Activated naive CD4-positive, alpha-beta T cell treated with anti-CD3 and anti-CD28 coated beads, Interleukin-2, amount 10 ng/mL, durations not matched to agents 7 days and 5 days (primary cell): ENCODE measurements at regions not wholly inside any gene's neighbourhood (a gene's known extent, or its start where the extent isn't known, plus 50 kb on each side); places are given as distances from the start of the nearest gene placed in this dataset.

ENCODE experiments used
- CTCF ChIA-PET: fragments of 350-600 bp; sonication (Branson Sonifier 250); formaldehyde crosslinking; loops from one replicate; lab custom pipeline; 2021; ENCODE audit warnings: antibody characterized with exemption; lab: Charles Lee
- DNase-seq: peaks from one replicate; pipeline ENCODE4 v3.0.0-alpha.2; 2020
- H3K27ac Mint-ChIP-seq: one replicate; pipeline ENCODE4 v1.8.0; 2021; ENCODE audit warnings: mild to moderate bottlenecking, moderate library complexity, mixed read lengths
- H3K27me3 Mint-ChIP-seq: one replicate; pipeline ENCODE4 v1.8.0; 2021; ENCODE audit warnings: mild to moderate bottlenecking, mixed read lengths
- H3K36me3 Mint-ChIP-seq: one replicate; pipeline ENCODE4 v1.8.0; 2021; ENCODE audit warnings: mixed read lengths
- H3K4me1 Mint-ChIP-seq: one replicate; pipeline ENCODE4 v1.8.0; 2021; ENCODE audit warnings: mixed read lengths
- H3K4me3 Mint-ChIP-seq: one replicate; pipeline ENCODE4 v1.8.0; 2021; ENCODE audit warnings: mild to moderate bottlenecking, moderate library complexity, mixed read lengths
- H3K9me3 Mint-ChIP-seq: one replicate; pipeline ENCODE4 v1.8.0; 2021; ENCODE audit warnings: mixed read lengths

DNA sequence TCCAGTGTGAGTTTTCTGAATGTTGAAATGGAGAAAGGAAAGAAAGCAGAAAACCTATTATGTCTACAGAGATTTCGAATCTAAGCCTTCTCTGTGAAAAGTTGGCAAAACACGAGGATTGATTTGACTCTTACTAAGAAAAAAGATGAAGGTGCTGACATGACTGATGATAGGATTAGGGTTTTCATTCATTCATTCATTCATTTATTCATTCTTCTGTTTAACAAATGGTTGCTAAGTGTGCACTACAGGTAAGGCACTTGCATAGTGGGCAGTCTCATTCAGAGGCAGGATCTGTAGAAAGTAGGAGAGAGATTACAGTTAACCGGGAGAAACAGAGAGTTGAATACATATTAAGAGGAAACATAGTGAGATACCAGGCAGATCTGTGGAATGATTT, 137.1 kb downstream of the ZNF365 start:
- CTCF ChIA-PET, result no interaction called here
- DNase-seq, result no peak
- Mint-ChIP-seq H3K9me3 (no peaks in the 10 kb centered on the region), H3K27ac (no peak overlapping the region), H3K4me1 (no peaks in the 10 kb centered on the region), H3K27me3 (peaks cover 31% of the 10 kb centered on the region), H3K4me3 (no peak overlapping the region), H3K36me3 (no peaks in the 10 kb centered on the region)

DNA sequence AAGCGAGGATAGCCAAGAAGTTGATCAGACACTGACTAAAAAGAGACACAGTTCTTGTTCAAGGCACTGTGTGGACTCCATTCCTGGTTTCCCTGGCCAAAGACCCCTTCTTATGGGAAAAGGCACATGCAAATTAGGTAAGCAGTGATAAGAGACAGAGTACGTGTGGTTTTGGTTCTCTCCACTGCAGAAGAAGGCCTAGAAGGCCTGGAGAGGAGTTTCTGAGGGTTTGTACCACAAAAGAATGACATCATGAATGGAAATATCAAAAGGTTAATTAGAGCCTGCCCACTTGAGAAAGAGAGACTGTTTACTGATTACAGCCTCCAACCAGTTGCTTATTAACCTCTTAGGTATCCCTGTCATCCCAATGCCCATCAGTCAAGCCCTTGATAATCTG, 137.5 kb downstream of the ZNF365 start:
- Mint-ChIP-seq H3K9me3 (no peaks in the 10 kb centered on the region), H3K27me3 (peaks cover 27% of the 10 kb centered on the region), H3K36me3 (no peaks in the 10 kb centered on the region), H3K4me3 (no peak overlapping the region), H3K4me1 (peaks cover 2% of the 10 kb centered on the region), H3K27ac (no peak overlapping the region)
- CTCF ChIA-PET, result no interaction called here
- DNase-seq, result no peak

DNA sequence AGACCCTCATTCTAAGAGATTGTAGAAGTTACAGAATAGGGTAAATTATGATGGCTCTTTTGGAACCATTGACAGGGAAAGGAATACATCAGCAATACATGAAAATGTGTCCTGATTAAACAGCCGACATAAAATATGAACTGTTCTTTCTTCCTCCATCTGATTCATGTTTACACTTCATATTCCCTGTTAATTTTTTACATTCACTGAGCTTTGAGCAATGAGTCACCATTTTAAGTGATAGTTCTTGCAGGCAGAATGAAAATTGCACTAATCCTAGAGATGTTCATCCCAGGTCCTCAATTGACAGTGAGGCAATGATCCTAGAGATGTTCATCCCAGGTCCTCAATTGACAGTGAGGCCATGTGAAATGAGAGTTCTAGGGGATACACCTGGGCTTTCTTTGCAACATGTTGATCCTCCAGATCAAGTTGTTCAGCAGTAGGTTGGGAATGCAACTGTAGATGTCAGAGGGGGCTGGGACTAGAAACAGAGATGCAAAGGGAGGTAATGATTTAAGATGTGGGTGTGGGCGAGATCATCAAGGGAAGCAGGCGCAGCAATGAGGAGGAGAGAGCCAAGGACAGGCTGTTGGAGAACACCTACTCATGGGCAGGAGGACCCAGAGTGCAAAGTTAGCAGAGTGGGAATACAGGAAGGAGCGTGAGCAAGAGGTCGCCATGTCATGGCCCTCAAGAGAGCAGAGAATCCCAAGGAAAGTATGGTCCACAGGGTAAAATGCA, 138.7 kb downstream of the ZNF365 start:
- Mint-ChIP-seq H3K27me3 (peaks cover 27% of the 10 kb centered on the region), H3K4me3 (no peak overlapping the region), H3K4me1 (peaks cover 3% of the 10 kb centered on the region), H3K9me3 (no peaks in the 10 kb centered on the region), H3K27ac (no peak overlapping the region), H3K36me3 (no peaks in the 10 kb centered on the region)
- CTCF ChIA-PET, result no interaction called here
- no peak for DNase-seq

DNA sequence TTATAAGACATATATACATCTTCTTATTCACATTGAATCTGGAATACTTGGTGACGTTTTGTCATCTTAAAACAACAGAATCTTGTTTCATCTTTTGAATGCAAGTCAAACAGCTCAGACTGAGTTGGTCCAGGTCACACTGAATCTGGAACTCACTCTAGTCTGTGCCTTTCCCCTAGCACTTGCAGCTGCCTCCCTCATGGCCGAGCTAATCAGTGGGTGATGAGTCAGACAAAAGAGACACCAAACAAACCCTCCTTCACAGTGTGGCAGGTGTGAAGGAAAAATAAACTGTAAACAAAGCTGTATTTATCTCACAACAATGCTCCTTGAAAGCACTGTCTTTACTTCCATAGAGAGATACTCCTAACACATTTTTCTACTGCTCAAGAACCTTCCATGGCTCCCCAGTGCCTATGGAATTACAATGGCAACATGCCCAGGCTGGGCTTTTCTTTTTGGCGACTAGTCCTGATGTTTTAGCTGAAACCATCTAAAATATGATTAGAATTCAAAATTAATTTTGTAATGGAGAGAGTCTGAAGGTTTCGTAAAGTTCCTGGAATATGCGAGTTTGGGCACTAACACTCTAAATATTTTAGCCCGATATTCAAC, 140.0 kb downstream of the ZNF365 start:
- Mint-ChIP-seq H3K4me3 (no peak overlapping the region), H3K36me3 (no peaks in the 10 kb centered on the region), H3K4me1 (peaks cover 3% of the 10 kb centered on the region), H3K27ac (no peak overlapping the region), H3K9me3 (no peaks in the 10 kb centered on the region), H3K27me3 (peaks cover 27% of the 10 kb centered on the region)
- no peak for DNase-seq
- CTCF ChIA-PET, result no interaction called here

DNA sequence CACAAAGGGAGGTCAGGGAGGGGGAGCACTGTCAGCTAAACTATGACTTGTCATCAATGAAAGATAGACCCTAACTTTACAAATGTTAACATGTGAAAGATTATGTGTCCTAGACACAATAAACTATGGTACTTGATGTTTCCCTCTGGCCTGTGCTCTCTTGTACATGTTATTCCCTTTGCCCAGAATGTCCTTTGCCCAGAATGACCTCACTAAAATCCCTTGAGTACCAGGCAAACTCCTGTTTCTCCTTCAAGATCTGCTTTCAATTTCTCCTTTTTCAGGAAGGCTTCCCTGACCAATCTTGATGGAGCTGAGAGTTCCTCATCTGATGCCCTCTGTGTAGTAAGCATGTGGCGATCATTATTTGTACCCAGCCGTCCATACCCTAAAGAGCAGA, 143.1 kb downstream of the ZNF365 start:
- CTCF ChIA-PET, result interaction anchor here (1.5 kb wide), 1 partner anchor 80 kb away, joined by 3 read pairs; no protein-coding TSS in a partner anchor
- no peak overlapping the region for H3K4me3 Mint-ChIP-seq
- peaks cover 4% of the 10 kb centered on the region for H3K4me1 Mint-ChIP-seq
- H3K9me3 Mint-ChIP-seq, result peaks cover 2% of the 10 kb centered on the region
- H3K27me3 Mint-ChIP-seq, result peaks cover 10% of the 10 kb centered on the region
- no peaks in the 10 kb centered on the region for H3K36me3 Mint-ChIP-seq
- no peak for DNase-seq
- H3K27ac Mint-ChIP-seq, result no peak overlapping the region

DNA sequence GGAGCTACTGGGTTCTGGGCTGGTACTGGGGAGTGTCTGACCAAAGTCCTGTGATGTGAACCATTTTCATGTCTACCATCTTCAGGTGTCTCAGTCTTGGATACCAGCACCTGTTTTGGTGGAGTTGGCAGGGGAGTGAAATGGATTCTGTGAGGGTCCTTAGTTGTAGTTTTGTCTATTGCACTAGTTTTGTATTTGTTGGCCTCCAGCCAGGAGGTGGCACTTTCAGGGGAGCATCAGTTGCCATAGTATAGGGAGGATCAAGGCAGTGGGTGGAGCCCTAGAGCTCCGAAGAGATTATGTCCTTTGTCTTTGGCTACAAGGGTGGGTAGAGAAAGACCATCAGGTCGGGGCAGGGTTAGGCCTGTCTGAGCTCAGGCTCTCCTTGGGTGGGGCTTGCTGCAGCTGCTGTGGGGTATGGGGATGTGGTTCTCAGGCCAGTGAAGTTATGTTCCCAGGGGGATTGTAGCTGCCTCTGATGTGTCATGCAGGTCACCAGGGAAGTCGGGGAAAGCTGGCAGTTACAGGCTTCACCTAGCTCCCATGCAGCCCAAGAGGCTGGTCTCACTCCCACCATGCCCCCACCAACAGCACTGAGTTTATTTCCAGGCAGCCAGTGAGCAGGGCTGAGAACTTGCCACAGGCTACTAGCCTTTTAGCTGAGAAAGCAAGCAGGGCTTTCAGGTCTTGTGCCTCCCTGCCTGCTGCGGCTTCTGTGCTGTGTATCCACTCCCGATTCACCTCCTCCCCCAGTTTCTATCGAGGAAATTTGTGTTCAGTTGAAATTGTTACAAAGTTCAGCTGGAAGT, 153.1 kb downstream of the ZNF365 start:
- CTCF ChIA-PET, result interaction anchor here (0.6 to 1.6 kb wide), 5 partner anchors 13 to 262 kb away, joined by 3 to 4 read pairs (median 3); no protein-coding TSS in a partner anchor
- peak; percentile 27 for DNase-seq
- Mint-ChIP-seq H3K9me3 (peaks cover 47% of the 10 kb centered on the region), H3K4me1 (peaks cover 49% of the 10 kb centered on the region), H3K27me3 (peaks cover 4% of the 10 kb centered on the region), H3K36me3 (peaks cover 41% of the 10 kb centered on the region), H3K27ac (peak overlapping the region; percentile 82), H3K4me3 (peak overlapping the region; percentile 1)

DNA sequence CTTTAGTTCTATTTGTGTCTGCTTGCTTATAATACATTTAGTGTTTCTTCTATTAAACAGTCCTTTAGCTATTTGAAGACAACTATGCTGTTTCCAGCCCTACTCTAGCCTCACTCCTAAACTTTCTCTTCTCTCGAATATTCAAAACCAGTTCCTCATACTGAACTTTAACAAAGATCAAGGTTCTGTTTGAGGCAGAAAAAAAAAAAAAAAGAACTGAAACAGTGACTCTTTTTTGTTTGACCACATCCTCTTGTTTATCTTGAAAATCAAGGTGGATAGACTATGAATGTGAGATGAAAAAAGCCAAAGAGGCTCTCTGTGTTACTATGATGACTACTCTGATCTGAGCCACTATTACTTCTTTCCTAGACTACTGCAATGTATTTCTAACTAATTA, 154.3 kb downstream of the ZNF365 start:
- Mint-ChIP-seq H3K4me3 (peak overlapping the region; percentile 0), H3K9me3 (peaks cover 37% of the 10 kb centered on the region), H3K36me3 (peaks cover 41% of the 10 kb centered on the region), H3K27me3 (peaks cover 5% of the 10 kb centered on the region), H3K4me1 (peaks cover 43% of the 10 kb centered on the region), H3K27ac (peak overlapping the region; percentile 82)
- no peak for DNase-seq
- CTCF ChIA-PET, result interaction anchor here (0.6 to 1.6 kb wide), 4 partner anchors 9 to 39 kb away, joined by 3 to 4 read pairs (median 3); no protein-coding TSS in a partner anchor

DNA sequence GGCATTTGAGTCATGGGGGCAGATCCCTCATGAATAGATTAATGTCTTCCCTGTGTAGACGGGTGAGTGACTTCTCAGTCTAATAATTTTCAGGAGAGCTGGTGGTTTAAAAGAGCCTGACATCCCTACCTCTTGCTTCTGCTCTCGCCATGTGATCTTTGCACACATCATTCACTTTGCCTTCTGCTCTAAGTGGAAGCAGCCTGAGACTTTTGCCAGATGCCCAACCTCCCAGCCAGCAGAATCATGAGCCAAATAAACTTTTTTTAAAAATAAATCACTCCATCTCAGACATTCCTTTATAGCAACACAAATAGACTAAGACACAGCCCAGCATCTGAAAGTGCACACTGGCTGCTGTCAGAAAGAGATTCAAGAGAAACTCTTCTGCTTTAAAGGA, 155.2 kb downstream of the ZNF365 start:
- peaks cover 38% of the 10 kb centered on the region for H3K36me3 Mint-ChIP-seq
- peak overlapping the region; percentile 28 for H3K27ac Mint-ChIP-seq
- CTCF ChIA-PET, result interaction anchor here (1.0 to 1.2 kb wide), 2 partner anchors 25 to 92 kb away, joined by 3 to 4 read pairs; no protein-coding TSS in a partner anchor
- peaks cover 11% of the 10 kb centered on the region for H3K27me3 Mint-ChIP-seq
- peaks cover 43% of the 10 kb centered on the region for H3K4me1 Mint-ChIP-seq
- no peak for DNase-seq
- peaks cover 33% of the 10 kb centered on the region for H3K9me3 Mint-ChIP-seq
- H3K4me3 Mint-ChIP-seq, result no peak overlapping the region

DNA sequence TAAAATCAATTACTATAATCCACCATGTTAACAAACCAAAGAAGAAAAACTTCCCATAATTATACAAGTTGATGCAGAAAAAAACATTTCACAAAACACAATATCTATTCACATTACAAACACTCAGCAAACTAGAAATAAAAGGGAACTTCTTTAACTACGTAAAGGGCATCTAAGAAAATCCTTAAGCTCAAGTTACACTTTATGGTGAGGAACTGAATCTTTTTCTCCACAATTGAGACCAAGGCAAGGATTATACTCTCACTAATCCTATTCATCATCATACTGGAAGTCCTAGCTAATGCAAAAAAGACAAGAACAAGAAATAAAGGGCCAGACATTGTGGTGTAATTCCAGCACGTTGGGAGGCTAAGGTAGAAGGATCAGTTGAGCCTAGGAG, 159.9 kb downstream of the ZNF365 start:
- H3K36me3 Mint-ChIP-seq, result peaks cover 17% of the 10 kb centered on the region
- H3K27me3 Mint-ChIP-seq, result peaks cover 18% of the 10 kb centered on the region
- H3K9me3 Mint-ChIP-seq, result peaks cover 22% of the 10 kb centered on the region
- H3K4me3 Mint-ChIP-seq, result no peak overlapping the region
- H3K27ac Mint-ChIP-seq, result no peak overlapping the region
- no peak for DNase-seq
- CTCF ChIA-PET, result interaction anchor here (0.6 to 0.7 kb wide), 2 partner anchors 40 to 469 kb away, joined by 3 read pairs; no protein-coding TSS in a partner anchor
- peaks cover 12% of the 10 kb centered on the region for H3K4me1 Mint-ChIP-seq

DNA sequence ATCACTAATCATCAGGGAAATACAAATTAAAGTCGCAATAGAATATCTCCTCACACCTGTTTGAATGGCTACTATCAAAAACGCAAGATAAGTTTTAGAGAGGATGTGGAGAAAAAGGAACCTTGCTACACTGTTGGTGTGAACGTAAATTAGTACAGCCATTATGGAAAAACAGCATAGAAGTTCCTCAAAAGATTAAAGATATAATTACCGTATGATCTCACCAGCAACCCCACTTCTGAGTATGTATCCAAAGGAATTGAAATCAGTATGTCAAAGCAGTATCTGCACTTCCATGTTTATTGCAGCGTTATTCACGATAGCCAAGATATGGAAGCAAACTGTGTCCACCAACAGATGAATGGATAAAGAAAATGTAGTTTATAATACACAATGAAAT, 164.4 kb downstream of the ZNF365 start:
- Mint-ChIP-seq H3K4me3 (no peak overlapping the region), H3K27ac (no peak overlapping the region), H3K36me3 (no peaks in the 10 kb centered on the region), H3K9me3 (peaks cover 7% of the 10 kb centered on the region), H3K27me3 (peaks cover 12% of the 10 kb centered on the region), H3K4me1 (no peaks in the 10 kb centered on the region)
- no peak for DNase-seq
- CTCF ChIA-PET, result no interaction called here

DNA sequence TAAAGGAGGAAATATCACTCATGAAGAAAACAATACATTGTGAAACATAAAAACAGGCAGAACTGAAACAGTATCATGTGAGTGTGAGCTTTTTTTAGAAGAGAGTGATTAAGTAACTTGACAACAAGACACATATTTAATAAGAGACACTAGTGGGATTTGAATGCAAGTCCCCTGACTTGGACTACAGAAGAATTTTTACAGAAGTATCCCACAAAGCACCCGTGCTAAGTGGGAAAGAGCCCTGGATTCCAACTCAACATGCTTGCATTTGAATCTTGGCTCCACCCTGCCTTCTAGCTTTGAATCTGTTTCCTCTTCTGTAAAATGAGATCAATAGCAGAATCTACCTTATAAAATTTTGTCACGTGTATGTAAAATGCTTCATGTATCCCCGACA, 166.2 kb downstream of the ZNF365 start:
- Mint-ChIP-seq H3K27me3 (peaks cover 5% of the 10 kb centered on the region), H3K9me3 (peaks cover 7% of the 10 kb centered on the region), H3K27ac (no peak overlapping the region), H3K4me1 (no peaks in the 10 kb centered on the region), H3K36me3 (no peaks in the 10 kb centered on the region), H3K4me3 (no peak overlapping the region)
- DNase-seq, result no peak
- CTCF ChIA-PET, result interaction anchor here (0.8 kb wide), 1 partner anchor 13 kb away, joined by 3 read pairs; no protein-coding TSS in a partner anchor

DNA sequence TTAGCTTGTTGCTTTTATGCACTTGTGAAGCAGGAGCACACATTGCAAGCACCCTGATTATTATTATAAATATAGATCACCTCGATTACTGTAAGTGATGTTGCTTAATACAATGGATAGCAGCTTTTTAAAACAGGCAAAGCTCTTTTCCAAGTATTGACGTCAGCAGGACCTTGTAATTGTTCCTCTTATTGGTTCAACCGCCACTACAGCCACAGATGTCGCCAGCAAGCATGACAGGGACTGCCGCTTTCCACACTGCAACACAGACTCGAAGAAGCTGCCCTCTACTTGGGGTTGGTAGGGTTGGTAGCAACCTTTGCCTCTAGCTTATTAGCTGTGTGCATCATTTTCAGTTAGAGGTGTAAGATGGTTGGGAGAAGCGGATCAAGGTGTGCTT, 167.6 kb downstream of the ZNF365 start:
- CTCF ChIA-PET, result no interaction called here
- Mint-ChIP-seq H3K4me1 (no peaks in the 10 kb centered on the region), H3K9me3 (peaks cover 4% of the 10 kb centered on the region), H3K36me3 (no peaks in the 10 kb centered on the region), H3K4me3 (no peak overlapping the region), H3K27me3 (peaks cover 2% of the 10 kb centered on the region), H3K27ac (no peak overlapping the region)
- DNase-seq, result no peak

DNA sequence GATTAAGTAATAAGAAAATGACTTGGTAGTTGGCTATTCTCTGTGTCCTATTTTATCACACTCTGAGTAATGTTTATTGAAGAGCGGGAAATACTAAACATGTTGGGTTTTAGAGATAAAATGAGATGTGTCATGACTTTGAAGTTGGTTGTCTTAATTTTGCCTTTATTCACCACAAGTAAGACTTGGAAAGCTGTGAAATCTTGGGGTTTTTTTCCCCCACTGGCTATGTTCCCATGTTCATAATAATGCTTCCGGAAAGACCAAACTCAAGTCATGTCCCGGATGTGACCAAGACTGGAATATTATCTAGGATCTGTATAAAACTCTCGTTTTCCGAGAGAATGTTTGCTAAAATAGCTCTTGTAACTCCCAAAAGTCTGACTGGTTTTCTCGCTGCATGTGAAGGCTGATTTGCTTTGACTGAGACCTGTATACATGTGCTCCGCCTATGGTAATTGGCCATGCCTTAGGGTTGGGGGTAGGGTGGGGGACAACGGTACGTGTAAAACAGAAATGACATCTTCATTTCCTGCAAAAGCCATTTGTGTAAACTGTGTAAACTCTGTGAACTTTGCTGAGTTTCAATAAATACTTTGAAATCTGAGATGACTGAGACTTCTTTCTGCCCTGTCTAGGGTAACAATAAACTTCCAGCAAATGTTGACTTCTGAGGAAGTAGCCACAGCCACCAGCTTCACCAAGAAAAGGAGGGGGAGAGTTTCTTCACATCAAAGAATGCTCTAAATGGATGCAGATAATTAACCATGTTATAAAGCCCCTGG, 169.6 kb downstream of the ZNF365 start:
- H3K36me3 Mint-ChIP-seq, result no peaks in the 10 kb centered on the region
- peaks cover 3% of the 10 kb centered on the region for H3K27me3 Mint-ChIP-seq
- no peaks in the 10 kb centered on the region for H3K4me1 Mint-ChIP-seq
- no peak for DNase-seq
- H3K27ac Mint-ChIP-seq, result no peak overlapping the region
- no peaks in the 10 kb centered on the region for H3K9me3 Mint-ChIP-seq
- CTCF ChIA-PET, result no interaction called here
- no peak overlapping the region for H3K4me3 Mint-ChIP-seq
